ENCODE measurements at regions not wholly inside any gene's neighbourhood (a gene's known extent, or its start where the extent isn't known, plus 50 kb on each side); places are given as distances from the start of the nearest gene placed in this dataset.

GRCh38 chr5:8750100-8750499 is 795.8 kb downstream of the SEMA5A start:
- Histone ChIP-seq H3K4me3 (ENCODE audit: low read length) (no peak overlapping the region), H3K36me3 (ENCODE audit: control insufficient read depth in 2 of 3, insufficient read depth in 3 of 3, low read length in 3 of 3) (no peaks in the 10 kb centered on the region), H3K9me3 (ENCODE audit: control insufficient read depth in 2 of 3, low read length in 3 of 3) (no peaks in the 10 kb centered on the region), H3K4me1 (ENCODE audit: control insufficient read depth in 2 of 2, insufficient read depth in 2 of 2, low read length in 2 of 2) (no peaks in the 10 kb centered on the region), H3K27me3 (ENCODE audit: control insufficient read depth in 2 of 2, insufficient read depth in 2 of 2, low read length in 2 of 2) (no peaks in the 10 kb centered on the region), H3K27ac (ENCODE audit: low read depth, low read length) (no peak overlapping the region)
- H3K4me1 Mint-ChIP-seq = no peaks in the 10 kb centered on the region
- no peaks in the 10 kb centered on the region for H3K36me3 Mint-ChIP-seq
- H3K9me3 Mint-ChIP-seq = peaks cover 0 to 13% (median 3%) of the 10 kb centered on the region in 11 donors
- H3K4me3 Mint-ChIP-seq = no peak overlapping the region
- ATAC-seq = no peak
- intact Hi-C loops (cut with micrococcal nuclease) = no loop called here
- ChIA-PET CTCF (no interaction called here), POLR2A (no interaction called here)
- H3K27me3 Mint-ChIP-seq = no peaks in the 10 kb centered on the region
- DNase-seq = no peak
- H3K27ac Mint-ChIP-seq = no peak overlapping the region

- no peaks in the 10 kb centered on the region for H3K36me3 Mint-ChIP-seq
- ATAC-seq (no peak), DNase-seq (no peak)
- POLR2A ChIA-PET = no interaction called here
- no peak overlapping the region for H3K27ac Mint-ChIP-seq
- CTCF ChIA-PET = no interaction called here
- no peaks in the 10 kb centered on the region for H3K27me3 ChIP-seq (ENCODE audit: control insufficient read depth in 2 of 2, insufficient read depth in 2 of 2, low read length in 2 of 2)
- H3K4me1 Mint-ChIP-seq = no peaks in the 10 kb centered on the region
- H3K27ac ChIP-seq (ENCODE audit: low read depth, low read length) = no peak overlapping the region
- intact Hi-C loops (cut with micrococcal nuclease) = no loop called here
- H3K4me3 Mint-ChIP-seq = no peak overlapping the region
- H3K9me3 ChIP-seq (ENCODE audit: control insufficient read depth in 2 of 3, low read length in 3 of 3) = no peaks in the 10 kb centered on the region
- H3K27me3 Mint-ChIP-seq = no peaks in the 10 kb centered on the region
- H3K4me1 ChIP-seq (ENCODE audit: control insufficient read depth in 2 of 2, insufficient read depth in 2 of 2, low read length in 2 of 2) = no peaks in the 10 kb centered on the region
- H3K9me3 Mint-ChIP-seq = peaks cover 0 to 18% (median 3%) of the 10 kb centered on the region in 11 donors
- no peaks in the 10 kb centered on the region for H3K36me3 ChIP-seq (ENCODE audit: control insufficient read depth in 2 of 3, insufficient read depth in 3 of 3, low read length in 3 of 3)
- H3K4me3 ChIP-seq (ENCODE audit: low read length) = no peak overlapping the region
Measured at GRCh38 chr5:8751971-8752370, 793.9 kb downstream of the SEMA5A start.

GRCh38 chr5:8752595-8752994 is 793.3 kb downstream of the SEMA5A start:
- CTCF ChIA-PET = no interaction called here
- Histone ChIP-seq H3K27ac (ENCODE audit: low read depth, low read length) (no peak overlapping the region), H3K36me3 (ENCODE audit: control insufficient read depth in 2 of 3, insufficient read depth in 3 of 3, low read length in 3 of 3) (no peaks in the 10 kb centered on the region), H3K9me3 (ENCODE audit: control insufficient read depth in 2 of 3, low read length in 3 of 3) (no peaks in the 10 kb centered on the region), H3K27me3 (ENCODE audit: control insufficient read depth in 2 of 2, insufficient read depth in 2 of 2, low read length in 2 of 2) (no peaks in the 10 kb centered on the region), H3K4me3 (ENCODE audit: low read length) (no peak overlapping the region), H3K4me1 (ENCODE audit: control insufficient read depth in 2 of 2, insufficient read depth in 2 of 2, low read length in 2 of 2) (no peaks in the 10 kb centered on the region)
- Mint-ChIP-seq H3K4me3 (no peak overlapping the region), H3K27me3 (no peaks in the 10 kb centered on the region), H3K36me3 (no peaks in the 10 kb centered on the region), H3K4me1 (no peaks in the 10 kb centered on the region), H3K27ac (no peak overlapping the region), H3K9me3 (peaks cover 0 to 18% (median 3%) of the 10 kb centered on the region in 11 donors)
- ATAC-seq (no peak), DNase-seq (no peak)
- POLR2A ChIA-PET = no interaction called here
- intact Hi-C loops (cut with micrococcal nuclease) = no loop called here

GRCh38 chr5:8756498-8757084 is 789.3 kb downstream of the SEMA5A start:
- Mint-ChIP-seq H3K9me3 (peaks cover 0 to 39% (median 11%) of the 10 kb centered on the region in 11 donors), H3K36me3 (no peaks in the 10 kb centered on the region), H3K4me1 (no peaks in the 10 kb centered on the region), H3K4me3 (no peak overlapping the region), H3K27me3 (no peaks in the 10 kb centered on the region), H3K27ac (no peak overlapping the region)
- no peak overlapping the region for H3K27ac ChIP-seq (ENCODE audit: low read depth, low read length)
- no peaks in the 10 kb centered on the region for H3K9me3 ChIP-seq (ENCODE audit: control insufficient read depth in 2 of 3, low read length in 3 of 3)
- no peak overlapping the region for H3K4me3 ChIP-seq (ENCODE audit: low read length)
- ChIA-PET CTCF (interaction anchor here (0.6 kb wide), 1 partner anchor 1666 kb away, joined by 3 read pairs; no protein-coding TSS in a partner anchor), POLR2A (no interaction called here)
- H3K27me3 ChIP-seq (ENCODE audit: control insufficient read depth in 2 of 2, insufficient read depth in 2 of 2, low read length in 2 of 2) = no peaks in the 10 kb centered on the region
- no peak for ATAC-seq
- H3K36me3 ChIP-seq (ENCODE audit: control insufficient read depth in 2 of 3, insufficient read depth in 3 of 3, low read length in 3 of 3) = no peaks in the 10 kb centered on the region
- intact Hi-C loops (cut with micrococcal nuclease) = no loop called here
- no peak for DNase-seq
- no peaks in the 10 kb centered on the region for H3K4me1 ChIP-seq (ENCODE audit: control insufficient read depth in 2 of 2, insufficient read depth in 2 of 2, low read length in 2 of 2)

- Histone ChIP-seq H3K27ac (ENCODE audit: low read depth, low read length) (no peak overlapping the region), H3K36me3 (ENCODE audit: control insufficient read depth in 2 of 3, insufficient read depth in 3 of 3, low read length in 3 of 3) (no peaks in the 10 kb centered on the region), H3K4me1 (ENCODE audit: control insufficient read depth in 2 of 2, insufficient read depth in 2 of 2, low read length in 2 of 2) (no peaks in the 10 kb centered on the region), H3K9me3 (ENCODE audit: control insufficient read depth in 2 of 3, low read length in 3 of 3) (no peaks in the 10 kb centered on the region), H3K27me3 (ENCODE audit: control insufficient read depth in 2 of 2, insufficient read depth in 2 of 2, low read length in 2 of 2) (no peaks in the 10 kb centered on the region), H3K4me3 (ENCODE audit: low read length) (no peak overlapping the region)
- no peaks in the 10 kb centered on the region for H3K36me3 Mint-ChIP-seq
- no peak overlapping the region for H3K4me3 Mint-ChIP-seq
- H3K4me1 Mint-ChIP-seq = no peaks in the 10 kb centered on the region
- intact Hi-C loops (cut with micrococcal nuclease) = no loop called here
- CTCF ChIA-PET = no interaction called here
- POLR2A ChIA-PET = no interaction called here
- no peak for ATAC-seq
- no peak overlapping the region for H3K27ac Mint-ChIP-seq
- DNase-seq = no peak
- no peaks in the 10 kb centered on the region for H3K27me3 Mint-ChIP-seq
- peaks cover 0 to 9% (median 5%) of the 10 kb centered on the region in 11 donors for H3K9me3 Mint-ChIP-seq
Measured at GRCh38 chr5:8765886-8766285, 780.0 kb downstream of the SEMA5A start.

- CTCF ChIA-PET = no interaction called here
- Mint-ChIP-seq H3K27ac (no peak overlapping the region), H3K9me3 (peaks cover 0 to 8% (median 4%) of the 10 kb centered on the region in 11 donors)
Measured at GRCh38 chr5:8766448-8766847, 779.4 kb downstream of the SEMA5A start.

GRCh38 chr5:8767111-8767510 is 778.8 kb downstream of the SEMA5A start:
- peaks cover 0 to 8% (median 4%) of the 10 kb centered on the region in 11 donors for H3K9me3 Mint-ChIP-seq
- no peaks in the 10 kb centered on the region for H3K36me3 ChIP-seq (ENCODE audit: control insufficient read depth in 2 of 3, insufficient read depth in 3 of 3, low read length in 3 of 3)
- no peaks in the 10 kb centered on the region for H3K36me3 Mint-ChIP-seq
- H3K4me3 ChIP-seq (ENCODE audit: low read length) = no peak overlapping the region
- H3K9me3 ChIP-seq (ENCODE audit: control insufficient read depth in 2 of 3, low read length in 3 of 3) = no peaks in the 10 kb centered on the region
- no peaks in the 10 kb centered on the region for H3K4me1 Mint-ChIP-seq
- intact Hi-C loops (cut with micrococcal nuclease) = no loop called here
- H3K4me1 ChIP-seq (ENCODE audit: control insufficient read depth in 2 of 2, insufficient read depth in 2 of 2, low read length in 2 of 2) = no peaks in the 10 kb centered on the region
- no peak for ATAC-seq
- no peaks in the 10 kb centered on the region for H3K27me3 ChIP-seq (ENCODE audit: control insufficient read depth in 2 of 2, insufficient read depth in 2 of 2, low read length in 2 of 2)
- H3K27me3 Mint-ChIP-seq = no peaks in the 10 kb centered on the region
- no peak overlapping the region for H3K27ac Mint-ChIP-seq
- ChIA-PET POLR2A (no interaction called here), CTCF (no interaction called here)
- H3K27ac ChIP-seq (ENCODE audit: low read depth, low read length) = no peak overlapping the region
- no peak for DNase-seq
- H3K4me3 Mint-ChIP-seq = no peak overlapping the region

More at GRCh38 chr5:8766448-8766847, 779.4 kb downstream of the SEMA5A start:
- H3K27me3 ChIP-seq (ENCODE audit: control insufficient read depth in 2 of 2, insufficient read depth in 2 of 2, low read length in 2 of 2) = no peaks in the 10 kb centered on the region
- Mint-ChIP-seq H3K36me3 (no peaks in the 10 kb centered on the region), H3K4me3 (no peak overlapping the region), H3K4me1 (no peaks in the 10 kb centered on the region), H3K27me3 (no peaks in the 10 kb centered on the region)
- H3K36me3 ChIP-seq (ENCODE audit: control insufficient read depth in 2 of 3, insufficient read depth in 3 of 3, low read length in 3 of 3) = no peaks in the 10 kb centered on the region
- ATAC-seq (no peak), DNase-seq (no peak)
- H3K4me3 ChIP-seq (ENCODE audit: low read length) = no peak overlapping the region
- H3K27ac ChIP-seq (ENCODE audit: low read depth, low read length) = no peak overlapping the region
- intact Hi-C loops (cut with micrococcal nuclease) = no loop called here
- POLR2A ChIA-PET = no interaction called here
- H3K9me3 ChIP-seq (ENCODE audit: control insufficient read depth in 2 of 3, low read length in 3 of 3) = no peaks in the 10 kb centered on the region
- H3K4me1 ChIP-seq (ENCODE audit: control insufficient read depth in 2 of 2, insufficient read depth in 2 of 2, low read length in 2 of 2) = no peaks in the 10 kb centered on the region
